Keratinocyte (primary cell): ENCODE measurements at regions not wholly inside any gene's neighbourhood (a gene's known extent, or its start where the extent isn't known, plus 50 kb on each side); places are given as distances from the start of the nearest gene placed in this dataset.

ENCODE experiments used
- DNase-seq: peaks from one replicate; pipeline ENCODE4 v3.0.0-alpha.2; 2011; ENCODE audit warnings: low read depth, missing footprints, low spot score
- FAIRE-seq: peaks from 2 replicates; lab custom pipeline; 2011; peaks lifted over from hg19 to GRCh38; lab: Jason Lieb, UNC
- H2AFZ ChIP-seq: 2 replicates; pipeline ENCODE4 v1.6.0; 2012; ENCODE audit warnings: low read length, control low read depth, inconsistent platforms; ENCODE audit not compliant: control insufficient read depth
- H3K27ac ChIP-seq: 2 replicates; pipeline ENCODE4 v1.5.1; 2011; ENCODE audit warnings: low read length; ENCODE audit not compliant: control insufficient read depth, insufficient read depth
- H3K27me3 ChIP-seq: 3 replicates; pipeline ENCODE4 v1.6.0; 2011; ENCODE audit warnings: low read length; ENCODE audit not compliant: control insufficient read depth, insufficient read depth; ENCODE audit errors: extremely low read depth
- H3K36me3 ChIP-seq, 2 experiments: 2 replicates in 1 of 2; 3 replicates in 1 of 2; pipeline ENCODE4 v1.5.1; 2011; ENCODE audit warnings: low read length in 2 of 2, mild to moderate bottlenecking in 1 of 2; ENCODE audit not compliant: control insufficient read depth in 2 of 2, insufficient read depth in 2 of 2; ENCODE audit errors: extremely low read depth in 1 of 2
- H3K4me1 ChIP-seq: 3 replicates; pipeline ENCODE4 v1.5.1; 2011; ENCODE audit warnings: low read length; ENCODE audit not compliant: control insufficient read depth, insufficient read depth; ENCODE audit errors: extremely low read depth
- H3K4me2 ChIP-seq: 3 replicates; pipeline ENCODE4 v1.6.0; 2011; ENCODE audit warnings: low read depth, low read length; ENCODE audit not compliant: control insufficient read depth, insufficient read depth; ENCODE audit errors: extremely low read depth
- H3K4me3 ChIP-seq, 3 experiments: fragments of 200-600 bp in 1 of 3; sonication (generic) in 1 of 3; 2 replicates in 2 of 3; 3 replicates in 1 of 3; pipeline ENCODE4 v1.5.1; 2011 to 2016; ENCODE audit warnings: low read length in 3 of 3, mild to moderate bottlenecking in 3 of 3, control low read depth in 2 of 3, inconsistent platforms in 1 of 3, low read depth in 1 of 3, mixed read lengths in 1 of 3, mixed run types in 1 of 3, moderate library complexity in 1 of 3; ENCODE audit not compliant: control insufficient read depth in 2 of 3, insufficient read depth in 2 of 3; ENCODE audit errors: extremely low read depth in 1 of 3
- H3K79me2 ChIP-seq: 2 replicates; pipeline ENCODE4 v1.6.0; 2012; ENCODE audit warnings: low read length; ENCODE audit not compliant: control insufficient read depth, insufficient read depth
- H3K9ac ChIP-seq: 3 replicates; pipeline ENCODE4 v1.6.0; 2011; ENCODE audit warnings: low read length; ENCODE audit not compliant: control insufficient read depth, insufficient read depth; ENCODE audit errors: extremely low read depth
- H3K9me1 ChIP-seq: 3 replicates; pipeline ENCODE4 v1.6.0; 2011; ENCODE audit warnings: low read length; ENCODE audit not compliant: control insufficient read depth, insufficient read depth; ENCODE audit errors: extremely low read depth
- H3K9me3 ChIP-seq: 2 replicates; pipeline ENCODE4 v1.5.1; 2012; ENCODE audit warnings: low read depth, low read length; ENCODE audit not compliant: control insufficient read depth
- H4K20me1 ChIP-seq: 3 replicates; pipeline ENCODE4 v1.6.0; 2011; ENCODE audit warnings: low read length; ENCODE audit not compliant: control insufficient read depth, insufficient read depth; ENCODE audit errors: extremely low read depth
- EZH2 ChIP-seq: IDR thresholded peaks from one replicate; pipeline ENCODE4 v1.6.1; 2012; ENCODE audit warnings: inconsistent platforms, mild to moderate bottlenecking, low read length, moderate library complexity
- dilution Hi-C: fragments of 300-500 bp; cut with MboI; formaldehyde crosslinking; loops from one replicate; pipeline ENCODE4 v1.7.0; 2020; ENCODE audit warnings: low sequenced_read_pairs; ENCODE audit not compliant: extremely low pct_ligation_motif_present
- TF ChIP-seq, protein P1 (sequence below), 3 experiments: IDR thresholded peaks in 1 of 3; conservative IDR thresholded peaks in 1 of 3; optimal IDR thresholded peaks in 1 of 3; 2 replicates in 2 of 3; 3 replicates in 1 of 3; pipeline versions ENCODE3 to v1.5.1; 2011; ENCODE audit warnings: low read length in 3 of 3, mild to moderate bottlenecking in 3 of 3, moderate library complexity in 2 of 3, control low read depth in 1 of 3, inconsistent platforms in 1 of 3; ENCODE audit not compliant: insufficient read depth in 2 of 3; ENCODE audit errors: extremely low read depth in 1 of 3

DNA sequence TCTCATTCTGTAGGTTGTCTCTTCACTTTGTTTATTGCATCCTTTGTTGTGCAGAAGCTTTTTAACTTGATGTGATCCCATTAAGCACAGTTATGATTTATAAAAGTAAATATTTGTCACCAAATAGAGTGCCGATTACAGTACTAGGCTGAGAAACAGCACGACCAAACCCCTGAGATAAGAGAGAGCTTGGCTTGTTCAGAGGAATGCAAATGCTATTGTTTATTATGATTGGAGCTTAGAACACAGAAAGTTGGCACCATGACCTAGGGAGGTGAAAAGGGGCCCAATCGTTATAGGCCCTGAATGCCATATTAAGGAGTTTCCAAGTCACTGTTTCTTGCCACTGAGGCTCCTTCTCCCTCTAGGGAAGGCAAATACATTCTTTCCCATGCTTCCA lies 214.9 kb downstream of the KITLG start:
- FAIRE-seq (no peak), DNase-seq (no peak)
- H3K79me2 ChIP-seq = no peaks in the 10 kb centered on the region
- no peaks in the 10 kb centered on the region for H3K27me3 ChIP-seq
- H3K4me1 ChIP-seq = no peaks in the 10 kb centered on the region
- H3K27ac ChIP-seq = no peak overlapping the region
- H2AFZ ChIP-seq = no peak overlapping the region
- H3K4me2 ChIP-seq = no peak overlapping the region
- H3K9ac ChIP-seq = no peak overlapping the region
- H3K9me1 ChIP-seq = no peaks in the 10 kb centered on the region
- H3K36me3 ChIP-seq = no peaks in the 10 kb centered on the region
- dilution Hi-C loops = no loop called here
- TF ChIP-seq, protein P1, sequence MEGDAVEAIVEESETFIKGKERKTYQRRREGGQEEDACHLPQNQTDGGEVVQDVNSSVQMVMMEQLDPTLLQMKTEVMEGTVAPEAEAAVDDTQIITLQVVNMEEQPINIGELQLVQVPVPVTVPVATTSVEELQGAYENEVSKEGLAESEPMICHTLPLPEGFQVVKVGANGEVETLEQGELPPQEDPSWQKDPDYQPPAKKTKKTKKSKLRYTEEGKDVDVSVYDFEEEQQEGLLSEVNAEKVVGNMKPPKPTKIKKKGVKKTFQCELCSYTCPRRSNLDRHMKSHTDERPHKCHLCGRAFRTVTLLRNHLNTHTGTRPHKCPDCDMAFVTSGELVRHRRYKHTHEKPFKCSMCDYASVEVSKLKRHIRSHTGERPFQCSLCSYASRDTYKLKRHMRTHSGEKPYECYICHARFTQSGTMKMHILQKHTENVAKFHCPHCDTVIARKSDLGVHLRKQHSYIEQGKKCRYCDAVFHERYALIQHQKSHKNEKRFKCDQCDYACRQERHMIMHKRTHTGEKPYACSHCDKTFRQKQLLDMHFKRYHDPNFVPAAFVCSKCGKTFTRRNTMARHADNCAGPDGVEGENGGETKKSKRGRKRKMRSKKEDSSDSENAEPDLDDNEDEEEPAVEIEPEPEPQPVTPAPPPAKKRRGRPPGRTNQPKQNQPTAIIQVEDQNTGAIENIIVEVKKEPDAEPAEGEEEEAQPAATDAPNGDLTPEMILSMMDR (optimal IDR thresholded peaks at IDR 0.05 in 1 of 3, IDR thresholded peaks at IDR 0.05 in 1 of 3, conservative IDR thresholded peaks at IDR 0.05 in 1 of 3; ENCODE audit: extremely low read depth in 1 of 3, insufficient read depth in 2 of 3, low read length in 3 of 3) = no peak
- no peak for TF ChIP-seq EZH2
- H4K20me1 ChIP-seq = no peaks in the 10 kb centered on the region
- H3K9me3 ChIP-seq = no peaks in the 10 kb centered on the region
- H3K4me3 ChIP-seq = no peak overlapping the region

DNA sequence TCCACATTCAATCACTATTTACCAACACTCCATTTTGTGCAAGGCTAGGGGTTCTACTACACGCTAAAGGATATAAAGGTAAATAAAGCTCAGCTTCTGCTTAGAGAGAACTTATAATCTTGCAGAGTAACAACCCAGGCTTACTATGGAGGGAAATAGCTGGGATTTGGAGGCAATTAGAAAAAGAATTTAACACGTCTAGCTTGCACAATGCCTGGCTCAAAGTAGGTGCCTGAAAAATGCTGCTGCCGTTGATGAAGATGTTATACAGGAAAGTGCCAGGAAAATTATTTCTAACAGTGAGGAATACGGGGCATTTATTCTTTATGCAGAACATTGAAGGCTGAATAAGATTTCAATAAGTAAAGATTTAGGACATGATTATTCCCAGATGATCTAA lies 214.2 kb downstream of the KITLG start:
- no peaks in the 10 kb centered on the region for H3K4me1 ChIP-seq
- H3K9ac ChIP-seq = no peak overlapping the region
- H4K20me1 ChIP-seq = no peaks in the 10 kb centered on the region
- no peaks in the 10 kb centered on the region for H3K9me1 ChIP-seq
- H3K27ac ChIP-seq = no peak overlapping the region
- no peaks in the 10 kb centered on the region for H3K27me3 ChIP-seq
- no peak overlapping the region for H3K4me3 ChIP-seq
- H3K36me3 ChIP-seq = no peaks in the 10 kb centered on the region
- DNase-seq (no peak), FAIRE-seq (no peak)
- H2AFZ ChIP-seq = no peak overlapping the region
- H3K79me2 ChIP-seq = no peaks in the 10 kb centered on the region
- no peak for TF ChIP-seq EZH2
- TF ChIP-seq, protein P1 (optimal IDR thresholded peaks at IDR 0.05 in 1 of 3, IDR thresholded peaks at IDR 0.05 in 1 of 3, conservative IDR thresholded peaks at IDR 0.05 in 1 of 3; ENCODE audit: extremely low read depth in 1 of 3, insufficient read depth in 2 of 3, low read length in 3 of 3) = no peak
- H3K4me2 ChIP-seq = no peak overlapping the region
- no peaks in the 10 kb centered on the region for H3K9me3 ChIP-seq
- dilution Hi-C loops = no loop called here
